ENCODE measurements at regions not wholly inside any gene's neighbourhood (a gene's known extent, or its start where the extent isn't known, plus 50 kb on each side); places are given as distances from the start of the nearest gene placed in this dataset.

DNA sequence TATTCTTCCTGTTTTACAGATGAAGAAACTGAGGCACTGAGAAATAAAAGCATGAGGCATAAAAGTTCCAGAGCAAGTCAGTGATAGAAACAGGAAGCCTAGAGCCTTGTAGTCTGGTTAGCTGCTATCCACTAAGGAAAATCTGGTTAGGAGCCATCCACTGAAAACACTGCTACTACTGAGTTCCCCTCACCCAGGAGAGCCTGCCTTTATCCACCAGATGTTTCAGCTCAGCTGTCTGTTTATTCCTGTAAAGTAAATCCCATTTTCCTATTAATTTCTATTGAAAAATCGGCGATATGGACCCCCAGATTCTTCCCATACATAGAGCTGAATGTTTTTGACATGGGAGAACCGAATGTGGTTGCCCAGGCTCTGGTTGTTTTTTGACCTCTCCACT, 63.7 kb upstream of the LMO4 start:
- no peak for FAIRE-seq
- DNase-seq (ENCODE audit: insufficient read length, low spot score): no peak

DNA sequence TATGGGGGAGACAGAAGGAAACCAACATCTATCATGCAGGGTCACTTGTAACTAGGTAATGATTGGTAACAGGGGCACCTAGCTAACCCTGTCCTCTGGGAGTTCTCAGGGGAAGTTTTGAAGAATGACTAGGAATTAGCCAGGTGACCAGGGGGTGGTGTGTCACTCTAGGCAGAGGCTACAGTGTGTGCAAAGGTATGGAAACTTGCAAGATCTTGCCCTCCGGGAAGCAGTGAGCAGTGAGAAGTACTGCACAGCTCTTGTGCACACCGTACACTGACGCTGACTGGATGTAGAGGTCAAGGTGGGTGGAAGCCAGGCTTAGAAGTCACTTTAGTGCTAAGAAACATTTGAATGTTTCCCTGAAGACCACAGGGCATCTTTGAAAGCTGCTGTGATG, 62.9 kb upstream of the LMO4 start:
- no peak for FAIRE-seq
- DNase-seq (ENCODE audit: insufficient read length, low spot score): no peak

DNA sequence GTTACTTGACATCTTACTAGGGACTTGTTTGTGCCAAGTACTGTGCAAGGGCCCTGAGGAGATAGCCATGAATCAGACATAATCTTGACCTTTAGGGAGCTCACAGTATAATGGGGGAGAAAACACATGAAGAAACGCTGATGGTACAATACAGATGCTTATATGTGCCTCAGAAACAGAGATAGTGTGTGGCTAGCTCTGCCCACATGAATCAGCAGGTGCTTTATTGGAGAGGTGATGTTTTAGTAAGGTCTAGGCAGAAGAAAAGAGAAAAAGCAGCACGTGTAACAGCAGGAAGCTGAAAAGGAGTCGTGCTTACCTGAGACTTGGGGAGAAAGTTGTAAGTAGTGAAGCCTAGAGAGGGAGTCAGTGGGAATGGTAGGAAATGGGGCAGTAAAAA, 60.6 kb upstream of the LMO4 start:
- FAIRE-seq (no peak), DNase-seq (ENCODE audit: insufficient read length, low spot score) (no peak)

DNA sequence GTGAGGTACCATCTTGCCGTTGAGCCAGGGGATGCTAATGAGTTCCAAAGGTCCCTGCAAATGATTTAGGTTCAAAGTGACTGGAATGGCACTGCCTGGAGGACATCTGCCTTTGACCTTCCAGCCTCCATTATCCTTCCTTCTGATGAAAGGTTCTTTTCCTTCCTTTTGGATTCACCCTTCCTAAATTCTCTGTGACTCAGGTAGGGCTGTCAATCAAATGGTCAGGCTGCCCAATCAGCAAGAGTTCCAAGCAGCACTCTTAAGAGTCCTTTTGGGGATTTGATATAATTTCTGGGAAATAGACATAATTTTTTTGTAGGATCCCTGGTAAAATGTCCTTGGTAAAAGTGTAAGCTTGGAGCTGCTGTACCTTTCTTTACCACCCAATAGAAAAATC, 58.8 kb upstream of the LMO4 start:
- FAIRE-seq (no peak), DNase-seq (ENCODE audit: insufficient read length, low spot score) (no peak)

DNA sequence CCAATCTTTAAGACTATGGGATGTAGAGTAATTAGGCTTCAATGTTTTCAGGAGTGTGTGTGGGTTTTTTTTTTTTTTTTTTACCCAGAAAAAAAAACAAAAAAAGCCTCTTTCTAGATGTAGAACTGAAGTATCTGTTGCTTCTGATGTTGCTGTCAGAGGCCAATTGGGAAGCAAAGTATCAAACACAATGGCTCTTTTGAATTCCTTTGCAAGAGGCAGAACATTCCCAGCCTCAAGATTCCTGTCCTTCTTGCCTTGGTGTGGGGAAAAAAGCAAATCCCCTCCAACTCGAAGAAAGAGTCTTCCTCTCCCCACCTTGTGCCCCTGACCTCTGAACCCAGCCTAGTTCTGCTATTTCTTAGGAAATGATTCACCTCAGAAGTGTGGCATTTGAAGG, 55.4 kb upstream of the LMO4 start:
- DNase-seq (ENCODE audit: insufficient read length, low spot score) (no peak), FAIRE-seq (no peak)

DNA sequence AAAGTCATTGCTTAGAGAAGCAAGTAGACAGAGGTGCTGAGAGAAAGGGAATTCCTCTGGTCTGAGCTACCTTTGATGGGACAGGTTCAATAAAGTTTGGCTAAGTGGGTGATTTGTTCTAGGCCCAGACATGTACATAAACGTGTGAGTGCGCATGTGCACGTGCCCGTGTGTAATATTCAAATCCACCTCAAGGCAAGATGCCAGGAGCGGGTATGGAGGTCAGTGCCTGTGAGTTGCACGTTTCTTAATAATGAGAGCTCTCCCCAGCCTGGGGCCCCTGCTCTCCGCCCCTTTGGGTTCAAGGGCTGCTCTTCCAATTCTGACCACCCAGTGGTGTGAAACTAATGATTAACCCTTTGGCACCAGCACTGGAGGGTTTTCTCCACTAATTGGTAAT, 53.8 kb upstream of the LMO4 start:
- DNase-seq (ENCODE audit: insufficient read length, low spot score) (no peak), FAIRE-seq (no peak)

DNA sequence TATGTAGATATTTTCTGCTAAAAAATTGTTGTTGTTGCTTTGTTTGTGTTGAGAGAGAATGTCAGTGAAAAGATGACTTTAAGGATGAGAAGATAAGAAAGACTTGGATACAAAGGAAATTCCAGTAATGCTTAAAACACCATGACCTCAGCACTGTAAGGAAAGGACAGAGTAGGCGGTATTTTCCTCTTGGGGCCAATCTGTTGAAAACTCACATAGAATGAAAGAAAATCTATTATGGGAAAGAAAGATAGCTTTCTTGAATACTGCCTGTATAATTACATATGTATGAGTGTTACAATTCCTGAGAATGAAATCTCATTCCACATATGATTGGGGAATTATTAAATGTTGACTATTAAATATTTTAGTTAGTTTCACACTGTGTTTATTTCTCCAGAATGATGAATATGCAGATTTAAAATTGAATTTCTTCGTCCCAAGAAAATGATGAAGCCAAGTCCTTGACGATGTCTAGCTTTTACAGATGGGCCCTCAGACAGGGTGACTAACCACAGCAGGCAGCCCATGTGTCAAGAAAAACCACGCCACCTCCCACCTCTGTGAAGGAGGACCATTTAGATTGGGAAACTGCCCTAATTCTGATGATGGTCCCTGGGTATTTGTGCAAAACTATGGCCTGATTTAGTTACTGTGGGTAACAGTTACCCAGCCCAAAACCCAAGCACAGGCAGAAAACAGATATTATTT, 49.7 kb upstream of the LMO4 start:
- FAIRE-seq (no peak), DNase-seq (ENCODE audit: insufficient read length, low spot score) (no peak)

Measured in GM19239 (cell line).